ENCODE measurements at regions not wholly inside any gene's neighbourhood (a gene's known extent, or its start where the extent isn't known, plus 50 kb on each side); places are given as distances from the start of the nearest gene placed in this dataset.

DNA sequence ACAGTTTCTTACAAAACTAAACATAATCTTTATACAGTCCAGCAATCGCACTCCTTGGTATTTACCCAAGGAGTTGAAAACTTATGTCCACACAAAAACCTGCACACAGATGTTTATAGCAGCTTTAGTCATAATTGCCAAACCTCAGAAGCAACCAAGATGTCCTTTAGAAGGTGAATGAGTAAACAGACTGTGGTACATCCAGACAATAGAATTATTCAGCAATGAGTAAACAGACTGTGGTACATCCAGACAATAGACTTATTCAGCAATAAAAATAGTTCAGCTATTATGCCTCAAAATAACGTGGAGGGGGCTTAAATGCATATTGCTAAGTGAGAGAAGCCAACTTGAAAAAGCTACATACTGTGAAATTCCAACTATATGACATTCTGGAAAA is 87.0 kb upstream of the GALNT2 start (continued):
- TF ChIP-seq HDAC2 (IDR thresholded peaks at IDR 0.05; ENCODE audit: borderline replicate concordance in 1 of 2, low read depth in 2 of 2, low read length in 2 of 2) (no peak), JUN (IDR thresholded peaks at IDR 0.05; ENCODE audit: low read depth, low read length) (no peak), RFX5 (IDR thresholded peaks at IDR 0.05; ENCODE audit: borderline replicate concordance, low read depth, low read length) (no peak), RNF2 (IDR thresholded peaks at IDR 0.05; ENCODE audit: borderline replicate concordance, low read depth, low read length, missing control alignments, poor library complexity, severe bottlenecking) (no peak), ASH2L (IDR thresholded peaks at IDR 0.05; ENCODE audit: low read length) (no peak), SP2 (IDR thresholded peaks at IDR 0.05; ENCODE audit: low read length) (no peak), KDM1A (IDR thresholded peaks at IDR 0.05; ENCODE audit: borderline replicate concordance, low read length) (no peak), CTBP2 (IDR thresholded peaks at IDR 0.05; ENCODE audit: borderline replicate concordance, insufficient read depth, insufficient read length, low read length) (no peak), SRF (IDR thresholded peaks at IDR 0.05; ENCODE audit: low read depth, low read length) (no peak), SUZ12 (IDR thresholded peaks at IDR 0.05; ENCODE audit: low read length) (no peak)
